ENCODE measurements at regions not wholly inside any gene's neighbourhood (a gene's known extent, or its start where the extent isn't known, plus 50 kb on each side); places are given as distances from the start of the nearest gene placed in this dataset.
"Not testable (repeated sequence)": the region's sequence is repeated elsewhere in the genome, so short reads cannot be mapped to it uniquely, and the experiment has no call there.

- H3K27me3 ChIP-seq (ENCODE audit: control insufficient read depth, insufficient read depth, low read length, poor library complexity, severe bottlenecking); H3K36me3 ChIP-seq (ENCODE audit: control insufficient read depth, insufficient read depth, low read length); H3K4me1 ChIP-seq (ENCODE audit: control insufficient read depth, insufficient read depth, low read length); H3K9me3 ChIP-seq (ENCODE audit: control insufficient read depth, low read length); H3K27ac ChIP-seq (ENCODE audit: insufficient read depth, low read depth, low read length, poor library complexity, severe bottlenecking); H3K4me3 ChIP-seq (ENCODE audit: insufficient read depth, low read depth, low read length): not testable (repeated sequence)
- 96% methylated on average over 21 of the region's 21 CpGs for WGBS, 2 experiments
Measured at GRCh38 chr4:3947761-3948160, 181.6 kb downstream of the ADRA2C start.

- not testable (repeated sequence) for H3K4me3 ChIP-seq (ENCODE audit: insufficient read depth, low read depth, low read length); H3K27ac ChIP-seq (ENCODE audit: insufficient read depth, low read depth, low read length, poor library complexity, severe bottlenecking); H3K9me3 ChIP-seq (ENCODE audit: control insufficient read depth, low read length); H3K36me3 ChIP-seq (ENCODE audit: control insufficient read depth, insufficient read depth, low read length); H3K27me3 ChIP-seq (ENCODE audit: control insufficient read depth, insufficient read depth, low read length, poor library complexity, severe bottlenecking); H3K4me1 ChIP-seq (ENCODE audit: control insufficient read depth, insufficient read depth, low read length)
- 91 to 95% methylated on average over 5 of the region's 5 CpGs for WGBS, 2 experiments
Measured at GRCh38 chr4:3948210-3948609, 182.0 kb downstream of the ADRA2C start.

- not testable (repeated sequence) for H3K9me3 ChIP-seq (ENCODE audit: control insufficient read depth, low read length); H3K4me1 ChIP-seq (ENCODE audit: control insufficient read depth, insufficient read depth, low read length); H3K4me3 ChIP-seq (ENCODE audit: insufficient read depth, low read depth, low read length); H3K36me3 ChIP-seq (ENCODE audit: control insufficient read depth, insufficient read depth, low read length); H3K27me3 ChIP-seq (ENCODE audit: control insufficient read depth, insufficient read depth, low read length, poor library complexity, severe bottlenecking); H3K27ac ChIP-seq (ENCODE audit: insufficient read depth, low read depth, low read length, poor library complexity, severe bottlenecking)
- 50 to 57% methylated on average over 5 of the region's 5 CpGs for WGBS, 2 experiments
Measured at GRCh38 chr4:3949916-3950315, 183.7 kb downstream of the ADRA2C start.

GRCh38 chr4:3952443-3953139 lies 186.4 kb downstream of the ADRA2C start:
- H3K27ac ChIP-seq (ENCODE audit: insufficient read depth, low read depth, low read length, poor library complexity, severe bottlenecking); H3K36me3 ChIP-seq (ENCODE audit: control insufficient read depth, insufficient read depth, low read length); H3K9me3 ChIP-seq (ENCODE audit: control insufficient read depth, low read length): not testable (repeated sequence)

GRCh38 chr4:3953140-3953489 lies 186.9 kb downstream of the ADRA2C start:
- not testable (repeated sequence) for H3K4me1 ChIP-seq (ENCODE audit: control insufficient read depth, insufficient read depth, low read length); H3K27me3 ChIP-seq (ENCODE audit: control insufficient read depth, insufficient read depth, low read length, poor library complexity, severe bottlenecking); H3K4me3 ChIP-seq (ENCODE audit: insufficient read depth, low read depth, low read length); H3K27ac ChIP-seq (ENCODE audit: insufficient read depth, low read depth, low read length, poor library complexity, severe bottlenecking); H3K9me3 ChIP-seq (ENCODE audit: control insufficient read depth, low read length); H3K36me3 ChIP-seq (ENCODE audit: control insufficient read depth, insufficient read depth, low read length)
- 86 to 89% methylated on average over 4 of the region's 4 CpGs for WGBS, 2 experiments

More at GRCh38 chr4:3952443-3953139, 186.4 kb downstream of the ADRA2C start:
- H3K27me3 ChIP-seq (ENCODE audit: control insufficient read depth, insufficient read depth, low read length, poor library complexity, severe bottlenecking); H3K4me1 ChIP-seq (ENCODE audit: control insufficient read depth, insufficient read depth, low read length); H3K4me3 ChIP-seq (ENCODE audit: insufficient read depth, low read depth, low read length): not testable (repeated sequence)
- WGBS, 2 experiments = 72 to 77% methylated on average over 9 of the region's 9 CpGs

- Histone ChIP-seq H3K4me3 (ENCODE audit: insufficient read depth, low read depth, low read length) (peak overlapping the region; percentile 66), H3K27ac (ENCODE audit: insufficient read depth, low read depth, low read length, poor library complexity, severe bottlenecking) (peak overlapping the region; percentile 55)
- not testable (repeated sequence) for H3K36me3 ChIP-seq (ENCODE audit: control insufficient read depth, insufficient read depth, low read length); H3K4me1 ChIP-seq (ENCODE audit: control insufficient read depth, insufficient read depth, low read length); H3K27me3 ChIP-seq (ENCODE audit: control insufficient read depth, insufficient read depth, low read length, poor library complexity, severe bottlenecking); H3K9me3 ChIP-seq (ENCODE audit: control insufficient read depth, low read length)
- WGBS, 2 experiments = 3% methylated on average over 53 of the region's 53 CpGs
Measured at GRCh38 chr4:3954540-3955320, 188.5 kb downstream of the ADRA2C start.

GRCh38 chr4:3955321-3956164 lies 189.4 kb downstream of the ADRA2C start:
- H3K36me3 ChIP-seq (ENCODE audit: control insufficient read depth, insufficient read depth, low read length); H3K9me3 ChIP-seq (ENCODE audit: control insufficient read depth, low read length); H3K4me1 ChIP-seq (ENCODE audit: control insufficient read depth, insufficient read depth, low read length); H3K27me3 ChIP-seq (ENCODE audit: control insufficient read depth, insufficient read depth, low read length, poor library complexity, severe bottlenecking): not testable (repeated sequence)
- WGBS, 2 experiments = 1% methylated on average over 58 to 60 of the region's 60 CpGs
- Histone ChIP-seq H3K27ac (ENCODE audit: insufficient read depth, low read depth, low read length, poor library complexity, severe bottlenecking) (peak overlapping the region; percentile 55), H3K4me3 (ENCODE audit: insufficient read depth, low read depth, low read length) (peak overlapping the region; percentile 66)

- H3K4me3 ChIP-seq (ENCODE audit: insufficient read depth, low read depth, low read length) = peak overlapping the region; percentile 34
- not testable (repeated sequence) for H3K9me3 ChIP-seq (ENCODE audit: control insufficient read depth, low read length); H3K27ac ChIP-seq (ENCODE audit: insufficient read depth, low read depth, low read length, poor library complexity, severe bottlenecking); H3K36me3 ChIP-seq (ENCODE audit: control insufficient read depth, insufficient read depth, low read length); H3K4me1 ChIP-seq (ENCODE audit: control insufficient read depth, insufficient read depth, low read length); H3K27me3 ChIP-seq (ENCODE audit: control insufficient read depth, insufficient read depth, low read length, poor library complexity, severe bottlenecking)
- 11 to 13% methylated on average over 35 to 36 of the region's 38 CpGs for WGBS, 2 experiments
Measured at GRCh38 chr4:3956165-3956867, 190.1 kb downstream of the ADRA2C start.

- H3K9me3 ChIP-seq (ENCODE audit: control insufficient read depth, low read length); H3K27ac ChIP-seq (ENCODE audit: insufficient read depth, low read depth, low read length, poor library complexity, severe bottlenecking); H3K4me1 ChIP-seq (ENCODE audit: control insufficient read depth, insufficient read depth, low read length); H3K4me3 ChIP-seq (ENCODE audit: insufficient read depth, low read depth, low read length); H3K36me3 ChIP-seq (ENCODE audit: control insufficient read depth, insufficient read depth, low read length); H3K27me3 ChIP-seq (ENCODE audit: control insufficient read depth, insufficient read depth, low read length, poor library complexity, severe bottlenecking): not testable (repeated sequence)
- WGBS, 2 experiments = 92 to 94% methylated on average over 7 to 9 of the region's 10 CpGs
Measured at GRCh38 chr4:3961091-3961672, 195.0 kb downstream of the ADRA2C start.

Data from ectodermal cell (in vitro differentiated cells).